K562 (cell line): ENCODE measurements at regions not wholly inside any gene's neighbourhood (a gene's known extent, or its start where the extent isn't known, plus 50 kb on each side); places are given as distances from the start of the nearest gene placed in this dataset.

Source experiments
- ATAC-seq: fragments of 200-7000 bp; cut with Tn5 transposase; 3 replicates; pipeline ENCODE4 v1.9.1; 2020; ENCODE audit warnings: moderate library complexity
- BruUV-seq: library from RNA; stranded (reverse); fragments of 400-500 nt; replicated peaks from 2 replicates; lab custom pipeline; 2021; lab: Mats Ljungman, UMichigan
- CTCF ChIA-PET: fragments of 300-600 bp; formaldehyde crosslinking; extraction: SDS; loops from one replicate; lab custom pipeline; 2021; ENCODE audit warnings: low intra/inter-chr PET ratio; lab: Yijun Ruan, JAX
- POLR2A ChIA-PET: fragments of 300-600, 350-650 bp; sonication (Branson Sonifier 250); formaldehyde crosslinking; extraction: SDS; loops from one replicate; lab custom pipeline; 2021; ENCODE audit warnings: antibody characterized with exemption, inconsistent platforms; lab: Yijun Ruan, JAX
- DNase-seq, 4 experiments: peaks; one replicate each; pipeline versions ENCODE4 v3.0.0 to v3.0.0-alpha.2; 2011 to 2018; ENCODE audit warnings: low spot score in 3 of 4, mixed read lengths in 3 of 4; ENCODE audit errors: extremely low read depth in 1 of 4
- FAIRE-seq: peaks from 2 replicates; lab custom pipeline; 2011; peaks lifted over from hg19 to GRCh38; lab: Jason Lieb, UNC
- H2AFZ ChIP-seq: 2 replicates; pipeline ENCODE4 v1.6.0; 2011; ENCODE audit warnings: low read depth, low read length, control low read depth, inconsistent platforms
- H3K27ac ChIP-seq: fragments of 200-600 bp; 3 replicates; pipeline ENCODE4 v1.8.0; 2011; ENCODE audit warnings: low read depth, mild to moderate bottlenecking, control low read depth, inconsistent platforms, low read length, moderate library complexity, mixed read lengths; ENCODE audit errors: extremely low read depth
- H3K27me3 ChIP-seq, 2 experiments: fragments of 300-600 bp in 1 of 2; 2 replicates in 1 of 2; 3 replicates in 1 of 2; pipeline versions ENCODE4 v1.6.0 to v1.8.0; 2011; ENCODE audit warnings: inconsistent platforms in 2 of 2, low read length in 2 of 2, mild to moderate bottlenecking in 1 of 2, mixed read lengths in 1 of 2, moderate library complexity in 1 of 2; ENCODE audit not compliant: control insufficient read depth in 2 of 2, insufficient read depth in 2 of 2
- H3K36me3 ChIP-seq: fragments of 300-600 bp; 3 replicates; pipeline ENCODE4 v1.8.0; 2011; ENCODE audit warnings: mild to moderate bottlenecking, low read length, inconsistent platforms; ENCODE audit not compliant: control insufficient read depth, insufficient read depth
- H3K4me1 ChIP-seq, 2 experiments: fragments of 200-600 bp in 1 of 2; replicated peaks in 1 of 2; 2 replicates in 1 of 2; 3 replicates in 1 of 2; pipeline versions ENCODE4 v1.5.1 to v1.8.0; 2011; ENCODE audit warnings: inconsistent platforms in 2 of 2, low read length in 2 of 2, mild to moderate bottlenecking in 1 of 2, mixed read lengths in 1 of 2, moderate library complexity in 1 of 2; ENCODE audit not compliant: control insufficient read depth in 2 of 2, insufficient read depth in 2 of 2
- H3K4me2 ChIP-seq: 2 replicates; pipeline ENCODE4 v1.6.1; 2011; ENCODE audit warnings: low read length, control low read depth, inconsistent platforms, mixed read lengths; ENCODE audit not compliant: insufficient read depth
- H3K4me3 ChIP-seq: fragments of 200-600 bp; sonication (generic), shearing (Covaris generic); 2 replicates; pipeline ENCODE4 v1.5.1; 2016; ENCODE audit warnings: control low read depth, inconsistent platforms
- H3K79me2 ChIP-seq: fragments of 200-600 bp; 3 replicates; pipeline ENCODE4 v1.8.0; 2011; ENCODE audit warnings: low read length, inconsistent platforms; ENCODE audit not compliant: control insufficient read depth, insufficient read depth
- H3K9ac ChIP-seq, 2 experiments: 2 replicates each; pipeline versions ENCODE4 v1.6.0 to v1.6.1; 2011; ENCODE audit warnings: low read depth in 2 of 2, low read length in 2 of 2, control low read depth in 1 of 2, inconsistent platforms in 1 of 2, mild to moderate bottlenecking in 1 of 2, mixed read lengths in 1 of 2; ENCODE audit not compliant: insufficient read depth in 1 of 2
- H3K9me1 ChIP-seq: one replicate; pipeline ENCODE4 v1.6.0; 2011; ENCODE audit warnings: inconsistent platforms, mild to moderate bottlenecking, low read length, moderate library complexity; ENCODE audit not compliant: control insufficient read depth, insufficient read depth
- H3K9me3 ChIP-seq: replicated peaks from 2 replicates; pipeline ENCODE4 v1.5.1; 2011; ENCODE audit warnings: low read depth, low read length, inconsistent platforms; ENCODE audit not compliant: control insufficient read depth, insufficient read depth
- H4K20me1 ChIP-seq: replicated peaks from 2 replicates; pipeline ENCODE4 v1.6.1; 2011; ENCODE audit warnings: low read length, inconsistent platforms, mixed read lengths; ENCODE audit not compliant: control insufficient read depth, insufficient read depth
- NR2F6 ChIP-seq: fragments of 450-650 bp; formaldehyde crosslinking; IDR thresholded peaks from 2 replicates; pipeline ENCODE4 v1.4.0; 2020; ENCODE audit warnings: mild to moderate bottlenecking
- PTTG1 ChIP-seq: fragments of 450-650 bp; IDR thresholded peaks from 2 replicates; pipeline ENCODE4 v1.6.1; 2016; ENCODE audit warnings: low read depth, mild to moderate bottlenecking, missing genetic modification characterization, missing compliant biosample characterization
- SOX6 ChIP-seq: fragments of 450-650 bp; IDR thresholded peaks from 2 replicates; pipeline ENCODE4 v1.6.1; 2014; ENCODE audit warnings: mild to moderate bottlenecking
- SREBF1 ChIP-seq: fragments of 150-350 bp; IDR thresholded peaks from 2 replicates; pipeline ENCODE4 v1.6.1; 2014; ENCODE audit warnings: antibody characterized with exemption, low read depth, low read length, borderline replicate concordance
- STAT5A ChIP-seq: IDR thresholded peaks from 2 replicates; pipeline ENCODE4 v1.6.1; 2012; ENCODE audit warnings: low read length, inconsistent platforms, borderline replicate concordance
- TBP ChIP-seq: optimal IDR thresholded peaks from 2 replicates; pipeline ENCODE3; 2011; ENCODE audit warnings: low read depth, low read length, improper control_type of control experiment
- ZNF280A ChIP-seq: fragments of 450-650 bp; IDR thresholded peaks from 2 replicates; pipeline ENCODE4 v1.6.1; 2018; ENCODE audit warnings: mild to moderate bottlenecking, low read depth; ENCODE audit not compliant: partially characterized antibody
- ZNF830 ChIP-seq: fragments of 250-450 bp; sonication (Bioruptor Pico); IDR thresholded peaks from 2 replicates; pipeline ENCODE4 v1.5.0; 2021; ENCODE audit warnings: mild to moderate bottlenecking
- WGBS: fragments of 100-300 bp; shearing (Covaris generic); methylation state at CpG from one replicate; pipeline ENCODE4 v1.1.6; 2016; ENCODE audit warnings: low coverage, mixed read lengths; ENCODE audit not compliant: insufficient coverage; ENCODE audit errors: missing lambda C conversion rate; 5-methylcytosine and 5-hydroxymethylcytosine counted together
- in situ Hi-C: fragments of 300-500 bp; cut with MboI; formaldehyde crosslinking; loops from 4 replicates; pipeline ENCODE4 v1.15.0; 2018; ENCODE audit warnings: inconsistent platforms, mixed read lengths
- intact Hi-C: fragments of 100-400 bp; cut with micrococcal nuclease; formaldehyde crosslinking; loops from 2 replicates; pipeline ENCODE4 v1.14.2; 2022
- TF ChIP-seq, protein P1 (sequence below): sonication (generic); formaldehyde crosslinking; IDR thresholded peaks from 2 replicates; pipeline ENCODE4 v1.8.1; 2023; ENCODE audit warnings: mild to moderate bottlenecking, missing genetic modification reagents

DNA sequence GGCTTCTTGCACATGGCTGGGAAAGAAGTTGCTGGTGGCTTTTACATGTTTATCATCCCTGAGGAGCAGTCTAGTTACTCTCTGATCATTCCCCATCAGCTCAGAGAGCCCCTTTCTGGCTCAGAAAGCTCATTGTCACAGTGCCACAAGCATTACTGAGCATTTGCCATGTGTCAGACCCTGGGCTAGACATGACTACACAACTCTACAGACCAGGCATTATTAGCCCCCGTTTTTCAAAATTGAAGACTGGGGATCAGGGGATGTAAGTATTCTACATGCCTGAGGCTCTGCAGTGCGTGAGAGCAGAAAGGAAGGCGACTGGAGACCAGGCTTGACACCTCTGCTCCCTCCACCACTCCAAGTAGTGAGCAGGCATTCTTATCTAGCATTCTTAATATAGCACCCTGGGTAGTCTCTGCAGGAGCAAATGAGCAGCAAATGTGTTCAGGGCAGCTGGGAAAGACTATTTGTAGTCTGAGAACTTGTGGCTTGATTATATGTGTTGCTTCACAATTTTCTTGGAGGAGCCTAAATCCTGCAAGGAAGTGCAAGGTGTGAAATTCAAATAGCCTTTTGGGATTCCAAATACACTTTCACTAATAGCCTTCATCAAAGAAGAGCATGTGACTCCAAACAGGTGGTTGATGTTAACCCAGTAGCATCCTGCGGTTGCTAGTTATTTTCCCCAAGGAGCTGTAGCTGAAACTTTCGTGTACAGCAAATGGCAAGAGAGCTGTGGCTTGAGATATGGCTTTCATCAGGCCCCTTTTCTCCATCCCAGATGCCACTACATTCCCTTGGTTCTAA lies 143.2 kb downstream of the DDX1 start:
- in situ Hi-C loops: no loop called here
- Histone ChIP-seq H3K79me2 (no peaks in the 10 kb centered on the region), H3K4me2 (no peak overlapping the region), H3K4me1 (peaks cover 4 to 7% of the 10 kb centered on the region in 2 experiments; a peak in 4 of 5 replicates), H2AFZ (no peak overlapping the region), H3K27ac (no peak overlapping the region), H3K27me3 (peaks cover 7 to 52% of the 10 kb centered on the region in 2 experiments; a peak in 4 of 5 replicates)
- FAIRE-seq: no peak
- intact Hi-C loops: loop anchor here (5.0 kb wide), 1 partner anchor 93 kb away; no protein-coding TSS in a partner anchor
- CTCF ChIA-PET: no interaction called here
- BruUV-seq: no TSS peak
- TF ChIP-seq PTTG1: no peak
- no peak for TF ChIP-seq ZNF830 (CRISPR knock-in tag)
- no peak for TF ChIP-seq STAT5A
- no peak for TF ChIP-seq SOX6
- TF ChIP-seq, protein P1, sequence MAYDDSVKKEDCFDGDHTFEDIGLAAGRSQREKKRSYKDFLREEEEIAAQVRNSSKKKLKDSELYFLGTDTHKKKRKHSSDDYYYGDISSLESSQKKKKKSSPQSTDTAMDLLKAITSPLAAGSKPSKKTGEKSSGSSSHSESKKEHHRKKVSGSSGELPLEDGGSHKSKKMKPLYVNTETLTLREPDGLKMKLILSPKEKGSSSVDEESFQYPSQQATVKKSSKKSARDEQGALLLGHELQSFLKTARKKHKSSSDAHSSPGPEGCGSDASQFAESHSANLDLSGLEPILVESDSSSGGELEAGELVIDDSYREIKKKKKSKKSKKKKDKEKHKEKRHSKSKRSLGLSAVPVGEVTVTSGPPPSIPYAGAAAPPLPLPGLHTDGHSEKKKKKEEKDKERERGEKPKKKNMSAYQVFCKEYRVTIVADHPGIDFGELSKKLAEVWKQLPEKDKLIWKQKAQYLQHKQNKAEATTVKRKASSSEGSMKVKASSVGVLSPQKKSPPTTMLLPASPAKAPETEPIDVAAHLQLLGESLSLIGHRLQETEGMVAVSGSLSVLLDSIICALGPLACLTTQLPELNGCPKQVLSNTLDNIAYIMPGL (CRISPR knock-in tag): no peak
- TF ChIP-seq TBP: no peak
- no peak for TF ChIP-seq SREBF1
- TF ChIP-seq ZNF280A: no peak
- TF ChIP-seq NR2F6 (CRISPR knock-in tag): no peak
- TF ChIP-seq, all 486 proteins: peak for 0
- H3K9ac ChIP-seq: no peak overlapping the region
- no peaks in the 10 kb centered on the region for H3K36me3 ChIP-seq
- POLR2A ChIA-PET: no interaction called here
- ATAC-seq (no peak), DNase-seq (no peak)
- WGBS: 1% methylated on average over 5 of the region's 5 CpGs
- H4K20me1 ChIP-seq: peaks cover 17% of the 10 kb centered on the region
- H3K9me3 ChIP-seq: no peaks in the 10 kb centered on the region
- H3K9me1 ChIP-seq: no peaks in the 10 kb centered on the region
- H3K4me3 ChIP-seq: no peak overlapping the region
